GM13977 (cell line): ENCODE measurements at regions not wholly inside any gene's neighbourhood (a gene's known extent, or its start where the extent isn't known, plus 50 kb on each side); places are given as distances from the start of the nearest gene placed in this dataset.

Source experiments
- DNase-seq: peaks from one replicate; pipeline ENCODE4 v3.0.0; 2012; ENCODE audit warnings: low spot score
- CTCF ChIP-seq: IDR thresholded peaks from 2 replicates; pipeline ENCODE4 v1.5.1; 2012; ENCODE audit warnings: mild to moderate bottlenecking, control low read depth; ENCODE audit not compliant: insufficient read depth; ENCODE audit errors: extremely low read depth, missing control alignments
- in situ Hi-C: fragments of 300-500 bp; cut with MboI; formaldehyde crosslinking; loops from one replicate; pipeline ENCODE4 v1.12.0; 2022; ENCODE audit warnings: low sequenced_read_pairs, low pct_unique_long_range_greater_than_20kb, mixed read lengths, inconsistent platforms; ENCODE audit not compliant: unreplicated experiment

GRCh38 chr7:79868010-79868409, 266.6 kb upstream of the GNAI1 start:
- no peak for DNase-seq
- no peak for TF ChIP-seq CTCF
- in situ Hi-C loops, result no loop called here

- no peak for TF ChIP-seq CTCF
- in situ Hi-C loops, result no loop called here
- no peak for DNase-seq
Observed at GRCh38 chr7:79862447-79863210, 272.0 kb upstream of the GNAI1 start.

- DNase-seq, result no peak
- no peak for TF ChIP-seq CTCF
- in situ Hi-C loops, result no loop called here
Observed at GRCh38 chr7:79855172-79855571, 279.5 kb upstream of the GNAI1 start.

- in situ Hi-C loops, result no loop called here
- TF ChIP-seq CTCF, result no peak
- DNase-seq, result no peak
Observed at GRCh38 chr7:79854621-79855020, 280.0 kb upstream of the GNAI1 start.

- no peak for TF ChIP-seq CTCF
- no peak for DNase-seq
- in situ Hi-C loops, result no loop called here
Observed at GRCh38 chr7:79837915-79838314, 296.7 kb upstream of the GNAI1 start.

GRCh38 chr7:79833616-79834015, 301.0 kb upstream of the GNAI1 start:
- DNase-seq, result no peak

More at GRCh38 chr7:79833616-79834015, 301.0 kb upstream of the GNAI1 start:
- no peak for TF ChIP-seq CTCF
- in situ Hi-C loops, result no loop called here
